MCF 10A (cell line): ENCODE measurements at regions not wholly inside any gene's neighbourhood (a gene's known extent, or its start where the extent isn't known, plus 50 kb on each side); places are given as distances from the start of the nearest gene placed in this dataset.

Experiments
- BruUV-seq: library from RNA; stranded (reverse); fragments of 400-500 nt; replicated peaks from 2 replicates; lab custom pipeline; 2021; lab: Mats Ljungman, UMichigan
- CTCF ChIA-PET: fragments of 300-600 bp; sonication (Branson Sonifier 250); formaldehyde crosslinking; extraction: SDS; loops from one replicate; lab custom pipeline; 2021; ENCODE audit warnings: antibody characterized with exemption, inconsistent platforms; lab: Yijun Ruan, JAX
- POLR2A ChIA-PET: fragments of 300-600, 350-650 bp; sonication (Branson Sonifier 250); formaldehyde crosslinking; extraction: SDS; loops from one replicate; lab custom pipeline; 2020; ENCODE audit warnings: antibody characterized with exemption, inconsistent platforms; lab: Yijun Ruan, JAX
- DNase-seq: peaks from one replicate; pipeline ENCODE4 v3.0.0-alpha.2; 2018; ENCODE audit not compliant: unreplicated experiment
- H3K27ac Mint-ChIP-seq: one replicate; pipeline ENCODE4 v1.8.0; 2022; ENCODE audit warnings: mild to moderate bottlenecking, low read depth, mixed read lengths; ENCODE audit not compliant: unreplicated experiment
- H3K27me3 Mint-ChIP-seq: one replicate; pipeline ENCODE4 v1.8.0; 2022; ENCODE audit warnings: mixed read lengths; ENCODE audit not compliant: insufficient read depth, unreplicated experiment
- H3K36me3 Mint-ChIP-seq: one replicate; pipeline ENCODE4 v1.8.0; 2022; ENCODE audit warnings: mild to moderate bottlenecking, moderate library complexity, mixed read lengths; ENCODE audit not compliant: insufficient read depth, unreplicated experiment
- H3K4me1 Mint-ChIP-seq: one replicate; pipeline ENCODE4 v1.8.0; 2022; ENCODE audit warnings: mixed read lengths; ENCODE audit not compliant: insufficient read depth, unreplicated experiment
- H3K4me3 Mint-ChIP-seq: one replicate; pipeline ENCODE4 v1.8.0; 2022; ENCODE audit warnings: mild to moderate bottlenecking, moderate library complexity, mixed read lengths; ENCODE audit not compliant: unreplicated experiment
- H3K9me3 Mint-ChIP-seq: one replicate; pipeline ENCODE4 v1.8.0; 2022; ENCODE audit warnings: mixed read lengths; ENCODE audit not compliant: unreplicated experiment
- CTCF ChIP-seq: fragments of 200-600 bp; IDR thresholded peaks from one replicate; pipeline ENCODE4 v1.8.0; 2022; ENCODE audit warnings: antibody characterized with exemption, mild to moderate bottlenecking; ENCODE audit not compliant: unreplicated experiment
- intact Hi-C: fragments of 100-400 bp; cut with micrococcal nuclease; formaldehyde crosslinking; loops from 2 replicates; pipeline ENCODE4 v1.14.1; 2022

GRCh38 chr9:71179183-71179582, 57.8 kb upstream of the TRPM3 start:
- no peak for DNase-seq
- Mint-ChIP-seq H3K4me3 (no peak overlapping the region), H3K36me3 (no peaks in the 10 kb centered on the region), H3K27ac (no peak overlapping the region), H3K4me1 (no peaks in the 10 kb centered on the region), H3K9me3 (no peaks in the 10 kb centered on the region), H3K27me3 (no peaks in the 10 kb centered on the region)
- POLR2A ChIA-PET, result no interaction called here
- no peak for TF ChIP-seq CTCF
- CTCF ChIA-PET, result no interaction called here
- intact Hi-C loops, result no loop called here
- BruUV-seq, result no TSS peak

- POLR2A ChIA-PET, result no interaction called here
- no TSS peak for BruUV-seq
- no peak for DNase-seq
- no peak overlapping the region for H3K27ac Mint-ChIP-seq
- intact Hi-C loops, result no loop called here
- H3K4me3 Mint-ChIP-seq, result no peak overlapping the region
- H3K27me3 Mint-ChIP-seq, result no peaks in the 10 kb centered on the region
- no peaks in the 10 kb centered on the region for H3K9me3 Mint-ChIP-seq
- TF ChIP-seq CTCF, result no peak
- H3K36me3 Mint-ChIP-seq, result no peaks in the 10 kb centered on the region
- CTCF ChIA-PET, result interaction anchor here (0.5 to 0.9 kb wide), 2 partner anchors 13 to 612 kb away, joined by 3 read pairs; no protein-coding TSS in a partner anchor
- no peaks in the 10 kb centered on the region for H3K4me1 Mint-ChIP-seq
These were observed 56.5 kb upstream of the TRPM3 start for GRCh38 chr9:71177901-71178300.

GRCh38 chr9:71171517-71171916, 50.1 kb upstream of the TRPM3 start:
- Mint-ChIP-seq H3K27me3 (no peaks in the 10 kb centered on the region), H3K9me3 (peaks cover 8% of the 10 kb centered on the region), H3K4me1 (no peaks in the 10 kb centered on the region), H3K36me3 (no peaks in the 10 kb centered on the region), H3K27ac (no peak overlapping the region), H3K4me3 (no peak overlapping the region)
- no peak for DNase-seq
- ChIA-PET POLR2A (no interaction called here), CTCF (no interaction called here)
- BruUV-seq, result no TSS peak
- TF ChIP-seq CTCF, result no peak
- intact Hi-C loops, result no loop called here
